ENCODE measurements at regions not wholly inside any gene's neighbourhood (a gene's known extent, or its start where the extent isn't known, plus 50 kb on each side); places are given as distances from the start of the nearest gene placed in this dataset.

DNA sequence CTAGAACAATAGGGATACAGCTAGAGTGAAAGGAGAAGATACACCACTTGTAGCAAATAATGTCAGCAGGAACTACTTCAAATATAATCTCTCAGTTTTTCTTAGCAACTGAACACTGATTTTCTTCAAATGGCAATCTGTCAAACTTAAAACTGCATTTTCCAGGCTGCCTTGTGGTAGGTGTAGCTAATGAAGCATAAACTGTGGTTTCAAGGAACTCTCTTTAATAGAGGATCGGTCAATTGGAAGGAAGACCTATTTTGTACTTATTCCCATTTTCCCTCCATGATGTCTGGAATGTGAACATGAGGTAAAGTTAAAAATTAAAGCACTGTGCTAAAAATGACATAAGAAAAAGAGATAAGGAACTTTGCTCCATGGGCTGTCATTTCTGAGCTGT is 1261.9 kb downstream of the PCDH17 start:
- TF ChIP-seq EP300 (IDR thresholded peaks at IDR 0.05) (no peak), CTCF (IDR thresholded peaks at IDR 0.05) (no peak)

Measured in tibial nerve (tissue), 4 donors.